GM18505 (cell line): ENCODE measurements at regions not wholly inside any gene's neighbourhood (a gene's known extent, or its start where the extent isn't known, plus 50 kb on each side); places are given as distances from the start of the nearest gene placed in this dataset.
"Not testable (repeated sequence)": the region's sequence is repeated elsewhere in the genome, so short reads cannot be mapped to it uniquely, and the experiment has no call there.

Experiments
- ATAC-seq: cut with Tn5 transposase; IDR thresholded peaks from one replicate; pipeline ENCODE4 v1.9.1; 2021; ENCODE audit not compliant: unreplicated experiment
- POLR2A ChIP-seq: IDR thresholded peaks from 4 replicates; pipeline ENCODE4 v1.6.1; 2011; ENCODE audit warnings: borderline replicate concordance; ENCODE audit not compliant: insufficient read depth, insufficient read length; ENCODE audit errors: extremely low read depth

- ATAC-seq, result no peak
- no peak for TF ChIP-seq POLR2A
Observed at GRCh38 chr18:6497543-6497942, 82.8 kb upstream of the L3MBTL4 start.

GRCh38 chr18:6498289-6498856, 83.7 kb upstream of the L3MBTL4 start:
- ATAC-seq, result no peak
- TF ChIP-seq POLR2A, result no peak

- no peak for ATAC-seq
- no peak for TF ChIP-seq POLR2A
Observed at GRCh38 chr18:6504605-6505497, 90.1 kb upstream of the L3MBTL4 start.

- TF ChIP-seq POLR2A, result no peak
- no peak for ATAC-seq
Observed at GRCh38 chr18:6505498-6505875, 90.8 kb upstream of the L3MBTL4 start.

GRCh38 chr18:6509417-6509816, 94.7 kb upstream of the L3MBTL4 start:
- no peak for ATAC-seq
- no peak for TF ChIP-seq POLR2A

- no peak for TF ChIP-seq POLR2A
- ATAC-seq, result no peak
Observed at GRCh38 chr18:6509832-6510231, 95.1 kb upstream of the L3MBTL4 start.

- no peak for TF ChIP-seq POLR2A
- ATAC-seq, result no peak
Observed at GRCh38 chr18:6520901-6521300, 106.2 kb upstream of the L3MBTL4 start.

GRCh38 chr18:6521803-6522418, 107.2 kb upstream of the L3MBTL4 start:
- TF ChIP-seq POLR2A, result no peak
- ATAC-seq, result no peak

GRCh38 chr18:6525604-6526003, 110.9 kb upstream of the L3MBTL4 start:
- no peak for TF ChIP-seq POLR2A
- ATAC-seq, result no peak

- no peak for TF ChIP-seq POLR2A
- peak; percentile 84 for ATAC-seq
Observed at GRCh38 chr18:6537475-6537874, 122.8 kb upstream of the L3MBTL4 start.

GRCh38 chr18:6541131-6541679, 126.5 kb upstream of the L3MBTL4 start:
- not testable (repeated sequence) for ATAC-seq

- no peak for TF ChIP-seq POLR2A
- ATAC-seq, result no peak
Observed at GRCh38 chr18:6542296-6542695, 127.6 kb upstream of the L3MBTL4 start.

GRCh38 chr18:6543330-6543908, 128.7 kb upstream of the L3MBTL4 start:
- TF ChIP-seq POLR2A, result no peak
- no peak for ATAC-seq

- TF ChIP-seq POLR2A, result no peak
- ATAC-seq, result no peak
Observed at GRCh38 chr18:6546229-6546628, 131.5 kb upstream of the L3MBTL4 start.

- no peak for TF ChIP-seq POLR2A
- no peak for ATAC-seq
Observed at GRCh38 chr18:6547476-6547875, 132.8 kb upstream of the L3MBTL4 start.
